ENCODE measurements at regions not wholly inside any gene's neighbourhood (a gene's known extent, or its start where the extent isn't known, plus 50 kb on each side); places are given as distances from the start of the nearest gene placed in this dataset.

DNA sequence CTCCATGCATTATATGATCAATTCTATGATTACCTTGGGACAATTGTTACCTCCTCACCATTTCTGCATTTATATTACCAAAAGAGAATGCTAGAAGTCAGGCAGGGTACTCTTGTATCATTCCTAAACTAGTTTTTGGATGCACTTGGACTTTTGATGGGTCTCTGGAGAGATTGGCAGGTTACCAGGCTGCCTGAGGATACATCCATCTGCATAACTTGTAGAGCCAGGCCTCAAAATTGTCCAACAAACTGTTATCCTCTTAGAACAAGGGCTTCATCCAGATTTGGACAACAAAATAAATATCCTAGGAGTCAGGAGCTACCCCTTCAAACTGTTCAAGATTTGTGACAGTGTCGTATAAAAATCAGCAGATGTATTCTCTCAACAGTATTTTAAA, 326.1 kb downstream of the IL15 start:
- TF ChIP-seq EP300 (IDR thresholded peaks at IDR 0.05; ENCODE audit: borderline replicate concordance) (no peak), TEAD4 (IDR thresholded peaks at IDR 0.05) (no peak), TCF12 (IDR thresholded peaks at IDR 0.05; ENCODE audit: low read depth) (no peak)

DNA sequence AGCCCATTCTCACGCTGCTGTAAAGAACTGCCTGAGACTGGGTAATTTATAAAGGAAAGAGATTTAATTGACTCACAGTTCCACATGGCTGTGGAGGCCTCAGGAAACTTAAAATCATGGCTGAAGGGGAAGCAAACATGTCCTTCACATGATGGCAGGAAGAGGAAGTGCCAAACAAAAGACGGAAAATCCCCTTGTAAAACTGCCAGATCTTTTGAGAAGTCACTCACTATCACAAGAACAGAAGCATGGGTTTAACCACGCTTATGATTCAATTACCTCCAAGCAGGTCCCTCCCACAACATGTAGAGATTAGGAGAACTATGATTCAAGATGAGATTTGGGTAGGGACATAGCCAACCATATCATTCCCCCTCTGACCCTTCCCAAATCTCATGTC, 335.5 kb downstream of the IL15 start:
- no peak for TF ChIP-seq EGR1 (IDR thresholded peaks at IDR 0.05)
- TF ChIP-seq TEAD4 (IDR thresholded peaks at IDR 0.05), result no peak
- no peak for TF ChIP-seq FOXM1 (IDR thresholded peaks at IDR 0.05; ENCODE audit: borderline replicate concordance, low read depth)
- no peak for TF ChIP-seq ZBTB7A (IDR thresholded peaks at IDR 0.05; ENCODE audit: low read depth)
- TF ChIP-seq CEBPB (IDR thresholded peaks at IDR 0.05), result no peak
- TF ChIP-seq, protein P1, sequence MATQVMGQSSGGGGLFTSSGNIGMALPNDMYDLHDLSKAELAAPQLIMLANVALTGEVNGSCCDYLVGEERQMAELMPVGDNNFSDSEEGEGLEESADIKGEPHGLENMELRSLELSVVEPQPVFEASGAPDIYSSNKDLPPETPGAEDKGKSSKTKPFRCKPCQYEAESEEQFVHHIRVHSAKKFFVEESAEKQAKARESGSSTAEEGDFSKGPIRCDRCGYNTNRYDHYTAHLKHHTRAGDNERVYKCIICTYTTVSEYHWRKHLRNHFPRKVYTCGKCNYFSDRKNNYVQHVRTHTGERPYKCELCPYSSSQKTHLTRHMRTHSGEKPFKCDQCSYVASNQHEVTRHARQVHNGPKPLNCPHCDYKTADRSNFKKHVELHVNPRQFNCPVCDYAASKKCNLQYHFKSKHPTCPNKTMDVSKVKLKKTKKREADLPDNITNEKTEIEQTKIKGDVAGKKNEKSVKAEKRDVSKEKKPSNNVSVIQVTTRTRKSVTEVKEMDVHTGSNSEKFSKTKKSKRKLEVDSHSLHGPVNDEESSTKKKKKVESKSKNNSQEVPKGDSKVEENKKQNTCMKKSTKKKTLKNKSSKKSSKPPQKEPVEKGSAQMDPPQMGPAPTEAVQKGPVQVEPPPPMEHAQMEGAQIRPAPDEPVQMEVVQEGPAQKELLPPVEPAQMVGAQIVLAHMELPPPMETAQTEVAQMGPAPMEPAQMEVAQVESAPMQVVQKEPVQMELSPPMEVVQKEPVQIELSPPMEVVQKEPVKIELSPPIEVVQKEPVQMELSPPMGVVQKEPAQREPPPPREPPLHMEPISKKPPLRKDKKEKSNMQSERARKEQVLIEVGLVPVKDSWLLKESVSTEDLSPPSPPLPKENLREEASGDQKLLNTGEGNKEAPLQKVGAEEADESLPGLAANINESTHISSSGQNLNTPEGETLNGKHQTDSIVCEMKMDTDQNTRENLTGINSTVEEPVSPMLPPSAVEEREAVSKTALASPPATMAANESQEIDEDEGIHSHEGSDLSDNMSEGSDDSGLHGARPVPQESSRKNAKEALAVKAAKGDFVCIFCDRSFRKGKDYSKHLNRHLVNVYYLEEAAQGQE (IDR thresholded peaks at IDR 0.05; ENCODE audit: low read depth), result no peak
- no peak for TF ChIP-seq TCF12 (IDR thresholded peaks at IDR 0.05; ENCODE audit: low read depth)
- no peak for TF ChIP-seq RAD21 (IDR thresholded peaks at IDR 0.05; ENCODE audit: low read depth)

DNA sequence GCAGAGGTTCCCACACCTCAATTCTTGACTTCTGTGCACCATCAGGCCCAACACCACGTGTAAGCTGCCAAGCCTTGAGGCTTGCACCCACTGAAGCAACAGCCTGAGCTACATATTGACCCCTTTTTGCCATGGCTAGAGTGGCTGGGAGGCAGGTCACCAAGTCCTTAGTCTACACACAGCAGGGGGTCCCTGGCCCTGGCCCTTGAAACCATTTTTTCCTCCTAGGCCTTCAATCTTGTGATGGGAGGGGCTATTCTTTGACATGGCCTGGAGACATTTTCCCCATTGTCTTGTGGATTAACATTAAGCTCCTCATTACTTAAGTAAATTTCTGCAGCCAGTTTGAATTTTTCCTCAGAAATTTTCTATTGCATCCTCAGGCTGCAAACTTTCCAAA, 336.6 kb downstream of the IL15 start:
- TF ChIP-seq CREB1 (IDR thresholded peaks at IDR 0.05; ENCODE audit: low read depth) (no peak), TAF1 (IDR thresholded peaks at IDR 0.05; ENCODE audit: low read depth) (no peak), RAD21 (IDR thresholded peaks at IDR 0.05; ENCODE audit: low read depth) (no peak), CEBPB (IDR thresholded peaks at IDR 0.05) (no peak), ZBTB7A (IDR thresholded peaks at IDR 0.05; ENCODE audit: low read depth) (no peak), TEAD4 (IDR thresholded peaks at IDR 0.05) (no peak), EGR1 (IDR thresholded peaks at IDR 0.05) (no peak), FOXM1 (IDR thresholded peaks at IDR 0.05; ENCODE audit: borderline replicate concordance, low read depth) (no peak), YY1 (IDR thresholded peaks at IDR 0.05; ENCODE audit: low read depth) (no peak)
- TF ChIP-seq, protein P1 (IDR thresholded peaks at IDR 0.05; ENCODE audit: low read depth), result no peak
